C4-2B (cell line): ENCODE measurements at regions not wholly inside any gene's neighbourhood (a gene's known extent, or its start where the extent isn't known, plus 50 kb on each side); places are given as distances from the start of the nearest gene placed in this dataset.

Source experiments
- ZFX ChIP-seq: fragments of 450-650 bp; IDR thresholded peaks from 2 replicates; pipeline ENCODE4 v1.6.1; 2017
- TF ChIP-seq, protein P1 (sequence below): fragments of 450-650 bp; conservative IDR thresholded peaks from 2 replicates; pipeline ENCODE4 v1.5.1; 2017; ENCODE audit warnings: mild to moderate bottlenecking

DNA sequence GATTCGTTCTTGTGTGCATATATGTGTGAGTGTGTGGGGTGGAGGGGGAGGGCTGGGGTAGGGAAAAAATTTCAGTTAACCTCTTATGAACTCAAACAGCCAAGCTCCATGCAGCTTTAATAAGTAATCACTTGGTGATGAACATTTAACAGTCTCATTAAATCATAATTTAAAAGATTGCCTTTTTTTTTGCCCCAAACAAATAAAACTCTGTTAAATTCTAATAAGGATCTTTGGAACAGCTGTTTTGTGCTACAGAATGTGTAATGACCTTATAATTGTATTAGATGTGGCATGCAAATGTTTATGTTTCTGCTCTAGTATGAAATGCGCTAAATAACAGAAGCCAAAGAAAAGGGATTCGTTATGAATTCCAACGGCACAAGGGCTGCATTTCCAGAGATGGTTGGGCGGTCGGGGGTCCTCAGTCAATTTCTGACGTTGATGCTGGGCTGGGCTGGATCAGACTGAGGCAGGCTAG lies 80.0 kb upstream of the RORA start:
- TF ChIP-seq, protein P1, sequence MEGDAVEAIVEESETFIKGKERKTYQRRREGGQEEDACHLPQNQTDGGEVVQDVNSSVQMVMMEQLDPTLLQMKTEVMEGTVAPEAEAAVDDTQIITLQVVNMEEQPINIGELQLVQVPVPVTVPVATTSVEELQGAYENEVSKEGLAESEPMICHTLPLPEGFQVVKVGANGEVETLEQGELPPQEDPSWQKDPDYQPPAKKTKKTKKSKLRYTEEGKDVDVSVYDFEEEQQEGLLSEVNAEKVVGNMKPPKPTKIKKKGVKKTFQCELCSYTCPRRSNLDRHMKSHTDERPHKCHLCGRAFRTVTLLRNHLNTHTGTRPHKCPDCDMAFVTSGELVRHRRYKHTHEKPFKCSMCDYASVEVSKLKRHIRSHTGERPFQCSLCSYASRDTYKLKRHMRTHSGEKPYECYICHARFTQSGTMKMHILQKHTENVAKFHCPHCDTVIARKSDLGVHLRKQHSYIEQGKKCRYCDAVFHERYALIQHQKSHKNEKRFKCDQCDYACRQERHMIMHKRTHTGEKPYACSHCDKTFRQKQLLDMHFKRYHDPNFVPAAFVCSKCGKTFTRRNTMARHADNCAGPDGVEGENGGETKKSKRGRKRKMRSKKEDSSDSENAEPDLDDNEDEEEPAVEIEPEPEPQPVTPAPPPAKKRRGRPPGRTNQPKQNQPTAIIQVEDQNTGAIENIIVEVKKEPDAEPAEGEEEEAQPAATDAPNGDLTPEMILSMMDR: no peak
- TF ChIP-seq ZFX: no peak
